Activated T-cell treated with anti-CD3 and anti-CD28 coated beads for 4 hours (primary cell): ENCODE measurements at regions not wholly inside any gene's neighbourhood (a gene's known extent, or its start where the extent isn't known, plus 50 kb on each side); places are given as distances from the start of the nearest gene placed in this dataset.

Experiments used
- DNase-seq: peaks from one replicate; pipeline ENCODE4 v3.0.0-alpha.2; 2020

GRCh38 chr12:34347367-34347766, 325.1 kb downstream of the ALG10 start:
- no peak for DNase-seq

GRCh38 chr12:34348064-34348463, 325.8 kb downstream of the ALG10 start:
- DNase-seq: no peak

GRCh38 chr12:34348836-34349672, 326.8 kb downstream of the ALG10 start:
- no peak for DNase-seq

GRCh38 chr12:34349673-34349961, 327.3 kb downstream of the ALG10 start:
- no peak for DNase-seq

GRCh38 chr12:34350092-34351041, 328.1 kb downstream of the ALG10 start:
- DNase-seq: no peak

GRCh38 chr12:34352098-34352497, 329.8 kb downstream of the ALG10 start:
- DNase-seq: no peak

- DNase-seq: no peak
Observed at GRCh38 chr12:34354239-34355200, 332.2 kb downstream of the ALG10 start.

- no peak for DNase-seq
Observed at GRCh38 chr12:34356233-34356987, 334.1 kb downstream of the ALG10 start.

GRCh38 chr12:34357791-34358190, 335.5 kb downstream of the ALG10 start:
- DNase-seq: no peak

GRCh38 chr12:34358198-34358597, 335.9 kb downstream of the ALG10 start:
- no peak for DNase-seq

GRCh38 chr12:34361721-34362316, 339.5 kb downstream of the ALG10 start:
- no peak for DNase-seq

GRCh38 chr12:34363050-34363673, 340.9 kb downstream of the ALG10 start:
- no peak for DNase-seq

GRCh38 chr12:34368079-34368478, 345.8 kb downstream of the ALG10 start:
- no peak for DNase-seq

- no peak for DNase-seq
Observed at GRCh38 chr12:34371050-34371449, 348.8 kb downstream of the ALG10 start.

- DNase-seq: no peak
Observed at GRCh38 chr12:34372003-34372402, 349.7 kb downstream of the ALG10 start.

GRCh38 chr12:34373926-34374325, 351.6 kb downstream of the ALG10 start:
- no peak for DNase-seq

- no peak for DNase-seq
Observed at GRCh38 chr12:34376133-34376799, 354.0 kb downstream of the ALG10 start.

GRCh38 chr12:34377243-34378035, 355.1 kb downstream of the ALG10 start:
- no peak for DNase-seq

GRCh38 chr12:34379142-34379541, 356.8 kb downstream of the ALG10 start:
- no peak for DNase-seq

GRCh38 chr12:34384693-34385092, 362.4 kb downstream of the ALG10 start:
- DNase-seq: no peak
